Stomach (tissue), 4 donors: ENCODE measurements at regions not wholly inside any gene's neighbourhood (a gene's known extent, or its start where the extent isn't known, plus 50 kb on each side); places are given as distances from the start of the nearest gene placed in this dataset.

Experiments used
- EP300 ChIP-seq: sonication (generic); formaldehyde crosslinking; IDR thresholded peaks from one replicate; pipeline ENCODE4 v1.6.1; 2017; ENCODE audit warnings: antibody characterized with exemption
- POLR2A ChIP-seq, 4 donors: fragments of 450-650 bp; IDR thresholded peaks; one replicate each; pipeline ENCODE4 v1.6.1; 2016; ENCODE audit warnings: antibody characterized with exemption in 4 of 4, control low read depth in 2 of 4, mild to moderate bottlenecking in 1 of 4, moderate library complexity in 1 of 4
- POLR2AphosphoS5 ChIP-seq, 3 donors: sonication (generic); formaldehyde crosslinking; IDR thresholded peaks; one replicate each; pipeline ENCODE4 v1.6.1; 2016; ENCODE audit warnings: antibody characterized with exemption in 3 of 3
- TF ChIP-seq, protein P1 (sequence below), 7 experiments: fragments of 450-650 bp in 4 of 7; fragments of 200-600 bp in 3 of 7; sonication (generic) in 3 of 7; IDR thresholded peaks; one replicate each; pipeline ENCODE4 v1.5.1; 2016 to 2019; ENCODE audit warnings: antibody characterized with exemption in 7 of 7, control low read depth in 2 of 7, mild to moderate bottlenecking in 1 of 7

DNA sequence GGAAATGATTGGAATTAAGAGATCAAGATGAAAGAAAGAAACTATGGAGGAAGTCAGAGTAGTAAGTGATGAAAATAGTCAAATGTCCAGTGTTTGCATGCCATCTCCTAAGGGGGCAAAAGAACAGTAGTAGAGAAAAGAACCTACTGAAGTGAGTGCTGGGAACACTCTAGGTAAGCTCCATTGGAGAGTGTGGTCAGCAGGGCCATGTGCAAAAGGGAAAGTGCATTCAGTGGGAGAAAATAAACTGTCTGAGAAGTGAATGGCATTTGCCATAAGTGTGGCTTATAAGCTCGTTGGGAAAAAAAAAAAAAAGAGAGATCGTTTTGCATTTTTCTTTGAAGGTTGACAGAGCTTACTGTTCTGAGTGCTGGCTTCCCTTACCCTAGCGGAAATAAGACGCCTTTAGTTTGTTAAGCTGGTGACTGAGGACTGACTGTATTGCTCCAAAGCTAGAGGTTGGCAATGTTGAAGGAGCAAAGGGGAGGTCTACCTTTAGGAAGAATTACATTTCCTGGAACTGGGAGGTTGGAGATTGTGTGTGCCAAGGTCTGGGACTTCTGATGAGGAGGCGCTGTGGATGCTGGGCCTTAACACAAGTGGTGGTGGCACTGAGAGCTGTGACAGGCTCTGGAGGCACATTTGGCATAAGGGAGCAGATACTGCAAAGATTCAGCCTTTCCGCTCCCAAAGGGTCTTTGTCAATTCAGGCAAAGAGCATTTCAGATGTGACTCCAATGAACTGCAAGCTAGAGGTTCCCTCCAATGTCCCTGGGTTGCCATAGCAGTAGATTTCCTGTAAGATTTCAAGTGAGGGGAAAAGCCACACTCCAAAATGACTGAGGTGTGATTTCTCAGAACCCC is 287.8 kb upstream of the SATB1 start:
- TF ChIP-seq, protein P1, sequence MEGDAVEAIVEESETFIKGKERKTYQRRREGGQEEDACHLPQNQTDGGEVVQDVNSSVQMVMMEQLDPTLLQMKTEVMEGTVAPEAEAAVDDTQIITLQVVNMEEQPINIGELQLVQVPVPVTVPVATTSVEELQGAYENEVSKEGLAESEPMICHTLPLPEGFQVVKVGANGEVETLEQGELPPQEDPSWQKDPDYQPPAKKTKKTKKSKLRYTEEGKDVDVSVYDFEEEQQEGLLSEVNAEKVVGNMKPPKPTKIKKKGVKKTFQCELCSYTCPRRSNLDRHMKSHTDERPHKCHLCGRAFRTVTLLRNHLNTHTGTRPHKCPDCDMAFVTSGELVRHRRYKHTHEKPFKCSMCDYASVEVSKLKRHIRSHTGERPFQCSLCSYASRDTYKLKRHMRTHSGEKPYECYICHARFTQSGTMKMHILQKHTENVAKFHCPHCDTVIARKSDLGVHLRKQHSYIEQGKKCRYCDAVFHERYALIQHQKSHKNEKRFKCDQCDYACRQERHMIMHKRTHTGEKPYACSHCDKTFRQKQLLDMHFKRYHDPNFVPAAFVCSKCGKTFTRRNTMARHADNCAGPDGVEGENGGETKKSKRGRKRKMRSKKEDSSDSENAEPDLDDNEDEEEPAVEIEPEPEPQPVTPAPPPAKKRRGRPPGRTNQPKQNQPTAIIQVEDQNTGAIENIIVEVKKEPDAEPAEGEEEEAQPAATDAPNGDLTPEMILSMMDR (IDR thresholded peaks at IDR 0.05): no peak
- TF ChIP-seq EP300: no peak
- TF ChIP-seq POLR2AphosphoS5 (IDR thresholded peaks at IDR 0.05): no peak
- no peak for TF ChIP-seq POLR2A (IDR thresholded peaks at IDR 0.05)
